Karpas-422 (cell line): ENCODE measurements at regions not wholly inside any gene's neighbourhood (a gene's known extent, or its start where the extent isn't known, plus 50 kb on each side); places are given as distances from the start of the nearest gene placed in this dataset.

Experiments
- DNase-seq: peaks from one replicate; pipeline ENCODE4 v3.0.0-alpha.2; 2015
- H2AFZ ChIP-seq: fragments of 200-600 bp; sonication (generic); 2 replicates; pipeline ENCODE4 v1.6.1; 2014; ENCODE audit warnings: antibody characterized with exemption, low read length, mixed read lengths
- H3K27ac ChIP-seq: fragments of 200-600 bp; sonication (generic); 2 replicates; pipeline ENCODE4 v1.5.1; 2014; ENCODE audit warnings: mild to moderate bottlenecking, low read length, moderate library complexity
- H3K27me3 ChIP-seq: fragments of 200-600 bp; sonication (generic); 2 replicates; pipeline ENCODE4 v1.6.1; 2014; ENCODE audit warnings: low read length, mixed read lengths
- H3K36me3 ChIP-seq: fragments of 200-600 bp; sonication (generic); 2 replicates; pipeline ENCODE4 v1.6.1; 2014; ENCODE audit warnings: low read length, mixed read lengths; ENCODE audit not compliant: insufficient read depth
- H3K4me1 ChIP-seq: fragments of 200-600 bp; sonication (generic); 2 replicates; pipeline ENCODE4 v1.6.1; 2014; ENCODE audit warnings: mild to moderate bottlenecking, low read length, mixed read lengths
- H3K4me2 ChIP-seq: fragments of 200-600 bp; sonication (generic); 2 replicates; pipeline ENCODE4 v1.6.1; 2014; ENCODE audit warnings: low read length, low read depth, mild to moderate bottlenecking; ENCODE audit not compliant: poor library complexity, severe bottlenecking
- H3K4me3 ChIP-seq: fragments of 200-600 bp; sonication (generic); 2 replicates; pipeline ENCODE4 v1.5.1; 2014; ENCODE audit warnings: mild to moderate bottlenecking, antibody characterized with exemption, low read length, mixed read lengths
- H3K79me2 ChIP-seq: fragments of 200-600 bp; sonication (generic); 2 replicates; pipeline ENCODE4 v1.6.1; 2014; ENCODE audit warnings: mild to moderate bottlenecking, low read length, mixed read lengths
- H3K9ac ChIP-seq: fragments of 200-600 bp; sonication (generic); 2 replicates; pipeline ENCODE4 v1.6.0; 2014; ENCODE audit warnings: low read length
- H3K9me2 ChIP-seq: fragments of 200-600 bp; sonication (generic), shearing (Covaris generic); replicated peaks from 2 replicates; pipeline ENCODE4 v1.6.0; 2014; ENCODE audit warnings: mild to moderate bottlenecking, low read length, moderate library complexity; ENCODE audit not compliant: insufficient read depth
- H3K9me3 ChIP-seq: fragments of 300-700, 200-600 bp; sonication (generic); 2 replicates; pipeline ENCODE4 v1.6.1; 2014; ENCODE audit warnings: low read length, mixed read lengths
- H4K20me1 ChIP-seq: fragments of 200-600 bp; sonication (generic); 2 replicates; pipeline ENCODE4 v1.6.1; 2014; ENCODE audit warnings: mild to moderate bottlenecking, antibody characterized with exemption, low read length, low read depth; ENCODE audit not compliant: insufficient read depth

GRCh38 chr9:110142253-110142652, 65.7 kb downstream of the C9orf152 start:
- Histone ChIP-seq H3K4me3 (no peak overlapping the region), H3K4me2 (peak overlapping the region; percentile 64), H3K9me2 (no peaks in the 10 kb centered on the region), H3K79me2 (no peaks in the 10 kb centered on the region), H3K9ac (no peak overlapping the region), H3K36me3 (no peaks in the 10 kb centered on the region), H3K27me3 (no peaks in the 10 kb centered on the region), H3K9me3 (no peaks in the 10 kb centered on the region), H3K4me1 (peaks cover 37% of the 10 kb centered on the region), H4K20me1 (no peaks in the 10 kb centered on the region), H2AFZ (peak overlapping the region; percentile 95), H3K27ac (peak overlapping the region; percentile 80)
- no peak for DNase-seq

DNA sequence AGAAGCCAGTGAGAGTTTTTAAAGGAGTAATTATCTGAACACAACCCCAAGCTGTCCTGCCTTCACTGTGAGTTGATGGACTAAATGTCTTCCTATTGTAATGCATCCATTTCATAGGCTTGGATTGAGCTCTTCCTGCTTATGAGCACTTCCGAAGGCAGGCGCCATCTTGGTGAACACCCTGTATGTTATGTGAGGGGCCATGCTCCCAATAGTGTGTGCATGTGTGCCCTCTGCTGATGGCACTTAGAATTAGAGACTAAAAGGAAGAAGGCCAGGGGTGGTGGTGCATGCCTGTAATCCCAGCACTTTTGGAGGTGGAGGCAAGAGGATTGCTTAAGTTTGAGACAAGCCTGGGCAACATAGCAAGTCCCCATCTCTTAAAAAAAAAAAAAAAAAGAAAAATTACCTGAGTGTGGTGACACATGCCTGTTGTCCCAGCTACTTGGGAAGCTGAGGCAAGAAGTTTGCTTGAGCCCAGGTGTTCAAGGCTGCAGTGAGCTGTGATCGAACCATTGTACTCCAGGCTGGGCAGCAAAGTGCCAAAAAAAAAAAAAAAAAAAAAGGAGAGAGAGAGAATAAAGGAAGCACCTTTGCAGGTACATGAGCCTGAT, 65.0 kb downstream of the C9orf152 start:
- H3K79me2 ChIP-seq = no peaks in the 10 kb centered on the region
- peak overlapping the region; percentile 95 for H2AFZ ChIP-seq
- no peaks in the 10 kb centered on the region for H3K36me3 ChIP-seq
- H3K4me2 ChIP-seq = peak overlapping the region; percentile 64
- no peaks in the 10 kb centered on the region for H3K9me2 ChIP-seq
- no peaks in the 10 kb centered on the region for H3K27me3 ChIP-seq
- H3K9ac ChIP-seq = peak overlapping the region; percentile 25; the same call in 1 of the 2 replicates
- H4K20me1 ChIP-seq = no peaks in the 10 kb centered on the region
- H3K4me1 ChIP-seq = peaks cover 42% of the 10 kb centered on the region
- DNase-seq = peak; percentile 82
- peak overlapping the region; percentile 80 for H3K27ac ChIP-seq
- peak overlapping the region; percentile 43 for H3K4me3 ChIP-seq
- H3K9me3 ChIP-seq = no peaks in the 10 kb centered on the region

GRCh38 chr9:110143485-110143884, 64.5 kb downstream of the C9orf152 start:
- Histone ChIP-seq H3K36me3 (no peaks in the 10 kb centered on the region), H4K20me1 (no peaks in the 10 kb centered on the region), H3K4me1 (peaks cover 47% of the 10 kb centered on the region), H3K9ac (peak overlapping the region; percentile 25), H3K79me2 (no peaks in the 10 kb centered on the region), H2AFZ (peak overlapping the region; percentile 51), H3K4me2 (peak overlapping the region; percentile 64), H3K9me2 (no peaks in the 10 kb centered on the region), H3K9me3 (no peaks in the 10 kb centered on the region), H3K4me3 (peak overlapping the region; percentile 43), H3K27me3 (no peaks in the 10 kb centered on the region), H3K27ac (peak overlapping the region; percentile 80)
- peak; percentile 83 for DNase-seq

DNA sequence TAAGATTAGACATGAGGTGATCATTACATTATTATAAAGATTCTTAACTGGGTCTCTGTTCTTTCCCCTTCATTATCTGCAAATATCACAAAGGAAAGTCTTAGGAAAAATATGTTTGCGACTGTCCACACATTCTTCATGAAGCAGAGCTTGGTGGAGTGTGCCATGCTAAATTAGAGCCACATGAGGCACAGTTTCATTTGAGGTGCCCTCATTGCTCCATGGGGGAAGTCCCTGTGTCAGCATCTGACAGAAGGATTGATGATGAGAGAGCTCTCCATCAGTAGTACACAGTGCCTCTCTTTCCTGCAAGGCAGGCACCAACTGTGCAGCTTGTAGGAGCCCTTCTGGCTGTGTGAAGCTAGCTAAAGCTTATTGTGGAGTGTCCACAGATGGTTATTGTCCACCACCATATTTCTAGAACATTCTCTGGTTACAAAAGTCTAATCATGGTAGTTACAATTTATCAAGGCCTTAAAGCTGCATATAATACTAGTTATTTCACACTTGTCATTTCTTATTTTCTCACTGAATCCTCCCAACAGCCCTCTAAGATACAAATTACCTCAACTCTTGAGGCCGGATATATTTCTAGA, 63.9 kb downstream of the C9orf152 start:
- peak overlapping the region; percentile 51; the same call in 1 of the 2 replicates for H2AFZ ChIP-seq
- peak; percentile 82 for DNase-seq
- H3K4me2 ChIP-seq = peak overlapping the region; percentile 64

GRCh38 chr9:110146373-110146772, 61.6 kb downstream of the C9orf152 start:
- Histone ChIP-seq H3K4me2 (no peak overlapping the region), H2AFZ (peak overlapping the region; percentile 3; the same call in 1 of the 2 replicates), H3K4me1 (peaks cover 63% of the 10 kb centered on the region), H3K4me3 (no peak overlapping the region), H3K9me3 (no peaks in the 10 kb centered on the region), H3K36me3 (no peaks in the 10 kb centered on the region; the same call in 1 of the 2 replicates), H3K9ac (no peak overlapping the region), H3K27ac (no peak overlapping the region), H3K9me2 (no peaks in the 10 kb centered on the region), H3K27me3 (no peaks in the 10 kb centered on the region), H3K79me2 (no peaks in the 10 kb centered on the region), H4K20me1 (no peaks in the 10 kb centered on the region)
- no peak for DNase-seq

More for the DNA sequence above, 63.9 kb downstream of the C9orf152 start:
- Histone ChIP-seq H3K36me3 (no peaks in the 10 kb centered on the region), H3K9me3 (no peaks in the 10 kb centered on the region), H3K4me3 (peak overlapping the region; percentile 43; the same call in 1 of the 2 replicates), H3K9me2 (no peaks in the 10 kb centered on the region), H3K27me3 (no peaks in the 10 kb centered on the region), H3K9ac (peak overlapping the region; percentile 25), H3K27ac (peak overlapping the region; percentile 80), H3K4me1 (peaks cover 53% of the 10 kb centered on the region), H3K79me2 (no peaks in the 10 kb centered on the region), H4K20me1 (no peaks in the 10 kb centered on the region)

DNA sequence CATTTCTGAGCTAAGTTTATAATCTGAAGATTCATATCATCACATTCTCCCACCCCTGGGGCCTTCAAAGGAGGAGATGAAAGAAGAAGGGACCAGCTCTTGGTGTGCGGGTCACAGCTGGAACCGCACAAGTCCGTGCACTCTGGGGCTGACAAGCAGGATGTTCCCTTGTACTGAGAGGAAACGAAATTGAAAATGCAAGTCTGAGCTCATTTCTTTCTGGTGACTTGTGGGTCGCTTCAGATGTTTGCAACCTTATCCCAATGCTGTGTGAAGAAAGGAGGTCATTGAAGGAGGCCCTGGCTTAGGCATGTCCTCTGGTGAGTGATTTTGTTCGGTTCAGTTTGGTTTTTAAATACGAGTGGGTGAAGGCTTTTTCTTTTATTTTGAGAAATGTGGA, 59.6 kb downstream of the C9orf152 start:
- H3K36me3 ChIP-seq = no peaks in the 10 kb centered on the region; the same call in 1 of the 2 replicates
- H3K4me2 ChIP-seq = peak overlapping the region; percentile 64
- peak overlapping the region; percentile 71 for H2AFZ ChIP-seq
- H4K20me1 ChIP-seq = no peaks in the 10 kb centered on the region
- no peaks in the 10 kb centered on the region for H3K9me2 ChIP-seq
- no peaks in the 10 kb centered on the region for H3K9me3 ChIP-seq
- peak overlapping the region; percentile 67 for H3K27ac ChIP-seq
- H3K4me1 ChIP-seq = peaks cover 49% of the 10 kb centered on the region
- peak overlapping the region; percentile 55 for H3K4me3 ChIP-seq
- no peaks in the 10 kb centered on the region for H3K79me2 ChIP-seq
- peak; percentile 71 for DNase-seq
- H3K27me3 ChIP-seq = no peaks in the 10 kb centered on the region
- peak overlapping the region; percentile 56 for H3K9ac ChIP-seq

DNA sequence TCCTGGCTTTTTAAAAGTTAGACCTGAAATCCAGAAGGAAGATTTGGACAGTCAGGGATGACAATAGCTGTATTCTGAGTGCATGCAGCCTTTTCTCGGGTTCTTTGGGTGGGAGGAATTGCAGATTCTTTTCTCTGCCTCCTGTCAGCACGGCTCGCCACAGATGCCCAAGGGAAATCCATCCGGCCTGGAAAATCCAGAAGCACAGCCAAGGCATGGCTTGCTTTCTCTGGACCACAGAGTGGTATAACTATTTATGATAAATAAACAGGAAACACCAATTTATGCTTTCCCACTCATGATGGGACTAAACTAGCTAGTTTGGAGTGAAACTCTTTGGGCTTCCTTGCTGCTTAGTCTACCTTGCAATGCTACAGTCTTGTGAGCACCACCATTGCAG, 59.1 kb downstream of the C9orf152 start:
- Histone ChIP-seq H3K4me2 (peak overlapping the region; percentile 64), H4K20me1 (no peaks in the 10 kb centered on the region), H2AFZ (peak overlapping the region; percentile 71), H3K9me2 (no peaks in the 10 kb centered on the region), H3K4me3 (peak overlapping the region; percentile 55), H3K36me3 (no peaks in the 10 kb centered on the region; the same call in 1 of the 2 replicates), H3K79me2 (no peaks in the 10 kb centered on the region), H3K4me1 (peaks cover 47% of the 10 kb centered on the region), H3K27ac (peak overlapping the region; percentile 67), H3K9me3 (no peaks in the 10 kb centered on the region), H3K9ac (peak overlapping the region; percentile 56), H3K27me3 (no peaks in the 10 kb centered on the region)
- DNase-seq = no peak
